ENCODE measurements at regions not wholly inside any gene's neighbourhood (a gene's known extent, or its start where the extent isn't known, plus 50 kb on each side); places are given as distances from the start of the nearest gene placed in this dataset.

DNA sequence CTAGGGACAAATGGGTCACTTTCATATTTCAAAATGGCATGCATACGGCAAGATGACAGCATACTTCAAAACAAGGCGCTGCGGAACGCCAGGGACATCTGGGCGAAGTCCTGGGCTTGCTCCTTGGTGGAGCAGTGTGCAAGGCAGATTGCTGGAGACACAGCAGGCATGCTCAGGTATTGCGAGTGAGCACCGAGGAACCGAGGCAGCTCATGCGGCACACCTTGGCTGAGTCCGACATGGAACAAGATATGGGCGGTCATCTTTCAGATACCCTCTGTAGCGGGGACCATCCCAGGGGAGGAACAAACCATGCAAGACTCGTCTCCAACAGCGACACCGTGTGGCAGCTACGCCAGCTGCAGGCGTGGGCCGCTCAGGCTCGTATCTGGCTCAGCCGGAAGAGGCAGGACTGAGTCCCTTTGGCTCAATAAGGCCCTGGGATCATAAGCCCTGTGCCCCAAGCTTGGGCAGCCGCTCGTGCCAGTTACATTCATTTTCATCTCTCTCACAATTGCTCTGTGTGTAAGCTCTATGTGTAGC, 112.4 kb downstream of the NUFIP1 start:
- peaks cover 24% of the 10 kb centered on the region for H3K27me3 Mint-ChIP-seq (ENCODE audit: low read depth, unreplicated experiment)
- peaks cover 25% of the 10 kb centered on the region for H3K4me1 Mint-ChIP-seq (ENCODE audit: low read depth, unreplicated experiment)
- H3K9me3 ChIP-seq (ENCODE audit: insufficient read depth, low read depth, low read length), result peaks cover 5% of the 10 kb centered on the region
- no peak overlapping the region for H2AFZ ChIP-seq (ENCODE audit: low read depth, low read length)
- no peak overlapping the region for H3K9ac ChIP-seq (ENCODE audit: low read length)
- H3K36me3 ChIP-seq (ENCODE audit: insufficient read depth, low read length), result no peaks in the 10 kb centered on the region
- H3K27ac ChIP-seq (ENCODE audit: low read depth, low read length), result no peak overlapping the region
- no peak overlapping the region for H3K27ac Mint-ChIP-seq (ENCODE audit: unreplicated experiment)
- TF ChIP-seq CTCF (IDR thresholded peaks at IDR 0.05; ENCODE audit: insufficient read depth, low read depth, low read length) (peak; percentile 19), EZH2 (IDR thresholded peaks at IDR 0.05; ENCODE audit: insufficient read depth, low read length) (no peak)
- H3K4me1 ChIP-seq (ENCODE audit: insufficient read depth, low read length), result no peaks in the 10 kb centered on the region
- H3K4me2 ChIP-seq (ENCODE audit: low read length), result no peak overlapping the region
- H3K36me3 Mint-ChIP-seq (ENCODE audit: low read depth, unreplicated experiment), result no peaks in the 10 kb centered on the region
- no peak for FAIRE-seq
- no peaks in the 10 kb centered on the region for H3K27me3 ChIP-seq (ENCODE audit: insufficient read depth, low read length)
- no peak for DNase-seq (ENCODE audit: low read depth)
- H3K4me3 ChIP-seq (ENCODE audit: insufficient read depth, low read depth, low read length), result no peak overlapping the region
- H3K9me3 Mint-ChIP-seq (ENCODE audit: unreplicated experiment), result peaks cover 9% of the 10 kb centered on the region
- no peaks in the 10 kb centered on the region for H4K20me1 ChIP-seq (ENCODE audit: insufficient read depth, low read length)
- H3K4me3 Mint-ChIP-seq (ENCODE audit: unreplicated experiment), result no peak overlapping the region
- H3K79me2 ChIP-seq (ENCODE audit: insufficient read depth, low read length), result no peaks in the 10 kb centered on the region

DNA sequence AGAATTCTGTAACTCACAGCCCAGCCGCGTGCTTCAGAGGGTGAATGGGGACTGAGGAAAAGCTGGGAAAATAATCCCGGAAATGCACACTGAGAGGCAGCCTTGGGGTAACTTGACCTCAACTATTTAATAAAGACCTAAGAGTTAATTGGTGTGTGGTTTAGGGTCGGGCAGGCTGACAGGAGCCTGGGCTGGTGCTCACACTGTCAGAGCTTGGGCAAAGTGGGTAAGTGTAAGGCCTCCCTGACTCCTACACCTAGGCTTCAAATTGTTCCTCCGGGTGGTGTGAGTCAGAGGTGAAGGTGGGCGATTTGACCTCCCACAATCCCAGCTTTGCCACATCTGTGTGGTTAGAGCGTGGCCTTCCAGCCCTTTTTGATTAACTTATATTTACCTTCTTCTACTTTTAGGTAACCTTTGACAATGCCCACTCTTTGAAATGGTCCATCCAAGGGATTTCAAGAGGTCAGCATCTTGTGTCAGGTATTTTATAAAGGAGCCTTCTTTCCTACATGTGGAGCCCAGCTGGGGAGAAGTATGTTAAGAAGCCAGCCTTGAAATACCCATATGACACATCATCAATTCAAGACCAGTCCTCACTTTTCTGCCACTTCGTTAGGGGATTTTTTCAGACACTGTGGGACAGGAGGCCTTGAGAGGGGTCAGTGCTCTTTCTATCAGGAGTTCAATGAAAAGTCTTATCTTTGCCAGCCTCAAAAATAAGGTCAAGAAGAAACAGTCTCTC, 114.2 kb downstream of the NUFIP1 start:
- Histone ChIP-seq H4K20me1 (ENCODE audit: insufficient read depth, low read length) (no peaks in the 10 kb centered on the region), H3K27ac (ENCODE audit: low read depth, low read length) (no peak overlapping the region), H3K9ac (ENCODE audit: low read length) (no peak overlapping the region), H3K4me3 (ENCODE audit: insufficient read depth, low read depth, low read length) (no peak overlapping the region), H3K79me2 (ENCODE audit: insufficient read depth, low read length) (no peaks in the 10 kb centered on the region), H3K4me2 (ENCODE audit: low read length) (no peak overlapping the region), H3K9me3 (ENCODE audit: insufficient read depth, low read depth, low read length) (peaks cover 5% of the 10 kb centered on the region), H3K36me3 (ENCODE audit: insufficient read depth, low read length) (no peaks in the 10 kb centered on the region), H3K4me1 (ENCODE audit: insufficient read depth, low read length) (no peaks in the 10 kb centered on the region), H3K27me3 (ENCODE audit: insufficient read depth, low read length) (no peaks in the 10 kb centered on the region), H2AFZ (ENCODE audit: low read depth, low read length) (no peak overlapping the region)
- peak overlapping the region; percentile 58 for H3K27ac Mint-ChIP-seq (ENCODE audit: unreplicated experiment)
- TF ChIP-seq EZH2 (IDR thresholded peaks at IDR 0.05; ENCODE audit: insufficient read depth, low read length) (no peak), CTCF (IDR thresholded peaks at IDR 0.05; ENCODE audit: insufficient read depth, low read depth, low read length) (no peak)
- FAIRE-seq (no peak), DNase-seq (ENCODE audit: low read depth) (peak; percentile 46)
- H3K9me3 Mint-ChIP-seq (ENCODE audit: unreplicated experiment), result peaks cover 9% of the 10 kb centered on the region
- H3K4me3 Mint-ChIP-seq (ENCODE audit: unreplicated experiment), result no peak overlapping the region
- H3K36me3 Mint-ChIP-seq (ENCODE audit: low read depth, unreplicated experiment), result no peaks in the 10 kb centered on the region
- H3K4me1 Mint-ChIP-seq (ENCODE audit: low read depth, unreplicated experiment), result peaks cover 25% of the 10 kb centered on the region
- H3K27me3 Mint-ChIP-seq (ENCODE audit: low read depth, unreplicated experiment), result peaks cover 28% of the 10 kb centered on the region

DNA sequence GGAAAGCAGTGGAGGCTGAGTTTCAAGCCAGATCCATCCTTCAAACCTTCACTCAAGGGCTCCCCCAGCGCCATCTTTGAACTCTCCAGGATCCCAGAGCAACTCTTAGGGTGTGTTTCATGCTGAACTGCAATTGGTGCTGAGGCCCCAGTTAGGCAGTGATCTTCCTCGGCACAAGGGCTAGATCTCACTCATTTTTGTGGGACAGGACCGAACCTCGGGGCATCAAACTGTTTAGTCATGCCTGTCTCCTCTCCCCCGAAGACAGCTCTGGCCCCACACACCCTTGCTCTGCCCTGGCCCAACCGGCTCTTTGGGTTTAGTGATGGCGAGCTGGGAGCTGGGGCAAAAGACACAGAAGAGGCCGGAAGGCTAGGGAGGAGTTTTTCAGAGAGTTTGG, 115.1 kb downstream of the NUFIP1 start:
- peak overlapping the region; percentile 66 for H3K27ac Mint-ChIP-seq (ENCODE audit: unreplicated experiment)
- H3K4me3 ChIP-seq (ENCODE audit: insufficient read depth, low read depth, low read length), result no peak overlapping the region
- no peak overlapping the region for H3K4me2 ChIP-seq (ENCODE audit: low read length)
- DNase-seq (ENCODE audit: low read depth) (no peak), FAIRE-seq (no peak)
- H3K36me3 Mint-ChIP-seq (ENCODE audit: low read depth, unreplicated experiment), result no peaks in the 10 kb centered on the region
- H3K4me3 Mint-ChIP-seq (ENCODE audit: unreplicated experiment), result no peak overlapping the region
- TF ChIP-seq CTCF (IDR thresholded peaks at IDR 0.05; ENCODE audit: insufficient read depth, low read depth, low read length) (no peak), EZH2 (IDR thresholded peaks at IDR 0.05; ENCODE audit: insufficient read depth, low read length) (no peak)
- H2AFZ ChIP-seq (ENCODE audit: low read depth, low read length), result no peak overlapping the region
- no peaks in the 10 kb centered on the region for H3K79me2 ChIP-seq (ENCODE audit: insufficient read depth, low read length)
- peaks cover 25% of the 10 kb centered on the region for H3K27me3 Mint-ChIP-seq (ENCODE audit: low read depth, unreplicated experiment)
- H3K36me3 ChIP-seq (ENCODE audit: insufficient read depth, low read length), result no peaks in the 10 kb centered on the region
- no peak overlapping the region for H3K9ac ChIP-seq (ENCODE audit: low read length)
- H3K9me3 ChIP-seq (ENCODE audit: insufficient read depth, low read depth, low read length), result peaks cover 5% of the 10 kb centered on the region
- no peaks in the 10 kb centered on the region for H3K27me3 ChIP-seq (ENCODE audit: insufficient read depth, low read length)
- H3K4me1 ChIP-seq (ENCODE audit: insufficient read depth, low read length), result no peaks in the 10 kb centered on the region
- peaks cover 25% of the 10 kb centered on the region for H3K4me1 Mint-ChIP-seq (ENCODE audit: low read depth, unreplicated experiment)
- no peaks in the 10 kb centered on the region for H4K20me1 ChIP-seq (ENCODE audit: insufficient read depth, low read length)
- peaks cover 9% of the 10 kb centered on the region for H3K9me3 Mint-ChIP-seq (ENCODE audit: unreplicated experiment)
- no peak overlapping the region for H3K27ac ChIP-seq (ENCODE audit: low read depth, low read length)
